B cell (primary cell): ENCODE measurements at regions not wholly inside any gene's neighbourhood (a gene's known extent, or its start where the extent isn't known, plus 50 kb on each side); places are given as distances from the start of the nearest gene placed in this dataset.

Experiments used
- ATAC-seq: fragments of 200-7000 bp; cut with Tn5 transposase; one replicate; pipeline ENCODE4 v1.10.0; 2021; ENCODE audit warnings: low read depth, mild to moderate bottlenecking, moderate number of reproducible peaks, moderate library complexity
- CTCF ChIA-PET: fragments of 350-600 bp; sonication (Branson Sonifier 250); formaldehyde crosslinking; loops from one replicate; lab custom pipeline; 2021; ENCODE audit warnings: antibody characterized with exemption, inconsistent platforms; lab: Charles Lee
- POLR2A ChIA-PET: fragments of 350-600 bp; sonication (Branson Sonifier 250); formaldehyde crosslinking; loops from one replicate; lab custom pipeline; 2021; ENCODE audit warnings: antibody characterized with exemption; lab: Charles Lee
- DNase-seq: peaks from one replicate; pipeline ENCODE4 v3.0.0; 2013
- H2AFZ ChIP-seq: 2 replicates; pipeline ENCODE4 v1.6.1; 2012; ENCODE audit warnings: mild to moderate bottlenecking, low read depth, low read length; ENCODE audit not compliant: insufficient read depth, poor library complexity, severe bottlenecking
- H3K27ac ChIP-seq, 2 donors: 1 replicate in 1 of 2; 2 replicates in 1 of 2; pipeline ENCODE4 v1.5.1; 2012 to 2013; ENCODE audit warnings: low read length in 2 of 2, mild to moderate bottlenecking in 2 of 2, moderate library complexity in 1 of 2
- H3K27me3 ChIP-seq, 4 experiments: fragments of 200-600 bp in 1 of 4; sonication (generic) in 1 of 4; replicated peaks in 1 of 4; 1 replicate in 2 of 4; 2 replicates in 2 of 4; pipeline versions ENCODE4 v1.6.1 to v1.7.0; 2013 to 2016; ENCODE audit warnings: low read length in 3 of 4, mild to moderate bottlenecking in 2 of 4, mixed read lengths in 1 of 4, moderate library complexity in 1 of 4; ENCODE audit not compliant: insufficient read depth in 4 of 4, control insufficient read depth in 3 of 4; ENCODE audit errors: control extremely low read depth in 1 of 4
- H3K36me3 ChIP-seq, 2 experiments: replicated peaks in 1 of 2; 1 replicate in 1 of 2; 2 replicates in 1 of 2; pipeline versions ENCODE4 v1.6.1 to v1.7.1; 2013; ENCODE audit warnings: low read length in 1 of 2; ENCODE audit not compliant: insufficient read depth in 2 of 2, control insufficient read depth in 1 of 2; ENCODE audit errors: control extremely low read depth in 1 of 2, extremely low read depth in 1 of 2
- H3K4me1 ChIP-seq, 2 donors: fragments of 200-600 bp in 1 of 2; sonication (generic) in 1 of 2; 1 replicate in 1 of 2; 2 replicates in 1 of 2; pipeline versions ENCODE4 v1.5.1 to v1.6.1; 2013 to 2017; ENCODE audit warnings: low read length in 2 of 2; ENCODE audit not compliant: control insufficient read depth in 2 of 2, insufficient read depth in 2 of 2
- H3K4me2 ChIP-seq: replicated peaks from 2 replicates; pipeline ENCODE3; 2012; ENCODE audit warnings: mild to moderate bottlenecking, low read depth, low read length; ENCODE audit not compliant: poor library complexity, severe bottlenecking
- H3K4me3 ChIP-seq, 5 experiments: fragments of 200-600 bp in 1 of 5; sonication (generic) in 1 of 5; 1 replicate in 3 of 5; 2 replicates in 2 of 5; pipeline versions ENCODE4 v1.5.1 to v1.7.0; 2011 to 2016; ENCODE audit warnings: low read length in 4 of 5, mild to moderate bottlenecking in 4 of 5, low read depth in 2 of 5, control low read depth in 1 of 5, moderate library complexity in 1 of 5; ENCODE audit not compliant: insufficient read depth in 1 of 5; ENCODE audit errors: control extremely low read depth in 1 of 5, extremely low read depth in 1 of 5
- H3K79me2 ChIP-seq: fragments of 200-600 bp; sonication (generic); one replicate; pipeline ENCODE4 v1.6.0; 2016; ENCODE audit warnings: low read length; ENCODE audit not compliant: control insufficient read depth, insufficient read depth
- H3K9ac ChIP-seq: fragments of 200-600 bp; sonication (generic); 2 replicates; pipeline ENCODE4 v1.6.1; 2017; ENCODE audit warnings: mild to moderate bottlenecking, low read length, moderate library complexity
- H3K9me3 ChIP-seq, 3 donors: one replicate each; pipeline versions ENCODE4 v1.6.1 to v1.7.1; 2013; ENCODE audit warnings: low read length in 2 of 3; ENCODE audit not compliant: control insufficient read depth in 2 of 3, insufficient read depth in 1 of 3; ENCODE audit errors: control extremely low read depth in 1 of 3
- H4K20me1 ChIP-seq: 2 replicates; pipeline ENCODE4 v1.6.0; 2012; ENCODE audit warnings: mild to moderate bottlenecking, low read length; ENCODE audit not compliant: insufficient read depth, control insufficient read depth, poor library complexity, severe bottlenecking
- H3K27ac Mint-ChIP-seq: one replicate; pipeline ENCODE4 v1.8.0; 2021; ENCODE audit warnings: mixed read lengths
- H3K27me3 Mint-ChIP-seq: one replicate; pipeline ENCODE4 v1.8.0; 2021; ENCODE audit warnings: mixed read lengths
- H3K4me1 Mint-ChIP-seq: one replicate; pipeline ENCODE4 v1.8.0; 2021; ENCODE audit warnings: mixed read lengths
- H3K4me3 Mint-ChIP-seq: one replicate; pipeline ENCODE4 v1.8.0; 2021; ENCODE audit warnings: mixed read lengths
- H3K9me3 Mint-ChIP-seq: one replicate; pipeline ENCODE4 v1.8.0; 2022; ENCODE audit warnings: mixed read lengths; ENCODE audit not compliant: insufficient read depth
- CTCF ChIP-seq: fragments of 200-600 bp; IDR thresholded peaks from one replicate; pipeline ENCODE4 v1.8.0; 2022; ENCODE audit warnings: antibody characterized with exemption, mild to moderate bottlenecking
- EZH2 ChIP-seq: IDR thresholded peaks from 2 replicates; pipeline ENCODE4 v1.6.1; 2012; ENCODE audit warnings: borderline replicate concordance, low read depth, mild to moderate bottlenecking, moderate library complexity, low read length; ENCODE audit not compliant: insufficient read depth, poor library complexity, severe bottlenecking
- WGBS: methylation state at CpG from one replicate; pipeline ENCODE4 v1.1.5; 2013; ENCODE audit warnings: missing lambda C conversion rate; ENCODE audit not compliant: insufficient coverage; 5-methylcytosine and 5-hydroxymethylcytosine counted together
- intact Hi-C: fragments of 100-400 bp; cut with micrococcal nuclease; formaldehyde crosslinking; loops from one replicate; pipeline ENCODE4 v1.10.0; 2022

GRCh38 chr11:122287401-122287800, 171.4 kb upstream of the BLID start:
- ATAC-seq = no peak
- Mint-ChIP-seq H3K4me3 (no peak overlapping the region), H3K4me1 (no peaks in the 10 kb centered on the region), H3K27me3 (peaks cover 4% of the 10 kb centered on the region), H3K27ac (no peak overlapping the region), H3K9me3 (no peaks in the 10 kb centered on the region)
- no peak overlapping the region for H3K4me3 ChIP-seq
- CTCF ChIA-PET = no interaction called here
- TF ChIP-seq CTCF (no peak), EZH2 (no peak)
- H4K20me1 ChIP-seq = no peaks in the 10 kb centered on the region
- peaks cover 0 to 3% (median 0%) of the 10 kb centered on the region in 4 experiments for H3K27me3 ChIP-seq
- H3K79me2 ChIP-seq = no peaks in the 10 kb centered on the region
- intact Hi-C loops = no loop called here
- WGBS = 42% methylated on average over 10 of the region's 11 CpGs
- DNase-seq = no peak
- no peak overlapping the region for H3K4me2 ChIP-seq
- no peaks in the 10 kb centered on the region for H3K4me1 ChIP-seq
- H3K9me3 ChIP-seq = no peaks in the 10 kb centered on the region
- POLR2A ChIA-PET = no interaction called here
- H3K36me3 ChIP-seq = no peaks in the 10 kb centered on the region
- H3K9ac ChIP-seq = no peak overlapping the region
- no peak overlapping the region for H2AFZ ChIP-seq
- H3K27ac ChIP-seq = no peak overlapping the region

GRCh38 chr11:122285070-122285988, 169.3 kb upstream of the BLID start:
- Histone ChIP-seq H3K9me3 (no peaks in the 10 kb centered on the region), H3K27me3 (peaks cover 0 to 3% (median 0%) of the 10 kb centered on the region in 4 experiments), H3K4me3 (no peak overlapping the region), H4K20me1 (no peaks in the 10 kb centered on the region), H3K9ac (no peak overlapping the region), H3K4me1 (no peaks in the 10 kb centered on the region), H3K4me2 (no peak overlapping the region), H3K27ac (no peak overlapping the region), H3K36me3 (no peaks in the 10 kb centered on the region), H3K79me2 (no peaks in the 10 kb centered on the region), H2AFZ (no peak overlapping the region)
- intact Hi-C loops = no loop called here
- CTCF ChIA-PET = no interaction called here
- DNase-seq (no peak), ATAC-seq (no peak)
- Mint-ChIP-seq H3K4me3 (no peak overlapping the region), H3K27me3 (peaks cover 4% of the 10 kb centered on the region), H3K4me1 (no peaks in the 10 kb centered on the region), H3K27ac (no peak overlapping the region), H3K9me3 (no peaks in the 10 kb centered on the region)
- POLR2A ChIA-PET = no interaction called here
- WGBS = 93% methylated on average over 6 of the region's 8 CpGs
- TF ChIP-seq CTCF (no peak), EZH2 (no peak)
